NCI-H146 treated with DMSO at 0.1 percent for 48 hours (cell line): ENCODE measurements at regions not wholly inside any gene's neighbourhood (a gene's known extent, or its start where the extent isn't known, plus 50 kb on each side); places are given as distances from the start of the nearest gene placed in this dataset.

ENCODE experiments used
- DNase-seq: peaks from one replicate; lab custom pipeline; 2025; ENCODE audit not compliant: unreplicated experiment; lab: John Stamatoyannopoulos, UW

DNA sequence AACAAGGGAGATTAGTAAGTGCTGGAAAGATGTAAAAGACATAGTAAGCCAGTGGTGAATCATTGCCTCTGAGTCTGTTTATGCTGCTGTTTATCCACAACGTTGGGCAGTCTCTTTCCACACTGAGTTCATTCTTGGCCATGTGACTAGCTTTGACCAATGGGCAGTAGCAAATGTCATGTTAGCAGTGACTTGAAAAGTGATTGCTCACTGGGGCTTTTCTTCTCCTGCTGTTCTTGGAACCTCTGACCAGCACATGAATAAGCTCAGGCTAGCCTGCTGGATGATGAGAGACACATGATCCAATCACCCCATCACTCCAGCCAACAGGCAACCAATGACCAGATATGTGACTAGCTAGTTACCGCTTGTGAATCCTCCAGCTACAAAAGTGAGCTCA is 360.4 kb downstream of the SLC4A3 start:
- DNase-seq = no peak

DNA sequence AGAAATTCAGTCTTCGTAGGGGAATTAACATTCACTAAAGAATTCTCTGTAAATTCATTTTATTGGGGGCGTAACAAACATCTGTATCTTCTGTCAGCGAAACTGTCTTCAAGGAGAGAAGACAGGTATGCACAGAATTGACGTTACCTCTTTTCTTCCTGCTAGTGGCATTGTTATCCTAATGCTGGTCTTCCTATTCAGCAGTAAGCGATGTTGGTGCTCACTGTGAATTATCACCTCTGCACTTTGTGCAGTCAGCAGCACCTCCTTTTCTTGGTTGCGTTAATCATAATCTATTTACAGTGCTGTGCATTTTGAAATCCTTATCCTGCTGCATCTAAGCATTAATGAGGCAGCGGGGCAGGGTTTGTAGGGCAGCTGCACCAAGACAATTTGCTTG is 362.3 kb downstream of the SLC4A3 start:
- DNase-seq = no peak

GRCh38 chr2:219991116-219991515 is 363.7 kb downstream of the SLC4A3 start:
- DNase-seq = no peak

DNA sequence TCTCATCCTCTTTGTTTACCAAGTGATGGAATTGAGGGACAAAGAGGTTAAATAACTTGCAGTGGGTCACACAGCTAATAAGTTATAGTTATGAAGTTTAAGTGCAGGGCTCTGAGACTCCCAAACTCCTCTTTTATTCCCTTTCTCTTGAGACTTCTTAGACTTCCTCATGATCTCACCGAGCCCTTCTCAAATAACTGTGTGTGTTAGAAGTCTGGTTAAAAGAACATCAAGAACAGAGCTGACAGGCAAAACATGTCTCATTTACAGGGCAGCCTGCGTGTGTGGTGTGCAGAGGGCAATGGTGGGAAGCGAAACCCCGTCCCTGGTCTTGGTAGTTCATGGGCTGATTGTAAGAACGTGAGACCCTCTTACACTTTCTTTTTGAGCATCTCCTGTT is 368.0 kb downstream of the SLC4A3 start:
- no peak for DNase-seq

GRCh38 chr2:219995991-219996765 is 368.7 kb downstream of the SLC4A3 start:
- DNase-seq = no peak

DNA sequence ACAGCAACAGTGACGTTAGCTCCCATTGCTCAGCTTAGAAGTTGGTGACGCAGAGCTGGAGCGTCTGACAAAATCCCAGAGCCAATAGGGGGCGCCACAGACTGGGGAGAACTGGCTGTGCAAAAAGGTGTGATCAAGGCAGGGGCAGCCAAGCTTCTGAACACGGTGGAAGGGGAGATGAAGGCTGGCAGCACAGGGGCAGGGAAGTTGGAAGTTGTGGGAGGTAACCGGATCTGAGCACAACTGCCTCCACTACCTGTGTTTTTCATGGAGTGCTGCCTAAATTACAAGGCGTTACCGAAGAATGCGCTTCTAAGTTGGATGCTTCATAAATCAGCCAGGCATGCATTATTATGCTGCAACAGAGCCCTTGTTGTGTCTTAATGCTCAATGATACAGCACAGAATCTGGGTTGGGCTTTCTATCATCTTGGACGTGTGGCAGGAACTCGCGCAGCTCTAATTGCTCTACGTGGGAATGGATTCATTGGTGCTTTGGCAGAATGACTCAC is 370.0 kb downstream of the SLC4A3 start:
- no peak for DNase-seq

DNA sequence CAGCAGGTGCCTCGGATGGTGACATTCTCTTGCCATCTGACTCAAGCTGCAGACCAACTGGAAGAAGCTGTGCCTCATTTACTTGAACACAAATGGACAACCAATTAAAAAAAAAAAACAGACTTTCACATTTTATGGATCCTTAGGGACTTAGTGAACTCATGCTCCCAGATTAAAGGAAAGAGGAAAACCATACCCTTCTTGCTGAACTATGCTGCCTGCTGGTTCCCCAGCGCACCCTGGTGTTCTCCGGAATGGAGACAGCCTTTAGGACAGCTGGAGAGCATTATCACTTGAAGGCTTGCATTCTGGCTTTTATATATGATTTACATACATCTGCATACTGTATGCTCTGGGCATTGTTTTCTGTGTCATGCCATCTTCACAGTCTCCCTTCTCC is 370.7 kb downstream of the SLC4A3 start:
- DNase-seq = no peak

- DNase-seq = no peak
Measured at GRCh38 chr2:219998714-219999227, 371.3 kb downstream of the SLC4A3 start.

DNA sequence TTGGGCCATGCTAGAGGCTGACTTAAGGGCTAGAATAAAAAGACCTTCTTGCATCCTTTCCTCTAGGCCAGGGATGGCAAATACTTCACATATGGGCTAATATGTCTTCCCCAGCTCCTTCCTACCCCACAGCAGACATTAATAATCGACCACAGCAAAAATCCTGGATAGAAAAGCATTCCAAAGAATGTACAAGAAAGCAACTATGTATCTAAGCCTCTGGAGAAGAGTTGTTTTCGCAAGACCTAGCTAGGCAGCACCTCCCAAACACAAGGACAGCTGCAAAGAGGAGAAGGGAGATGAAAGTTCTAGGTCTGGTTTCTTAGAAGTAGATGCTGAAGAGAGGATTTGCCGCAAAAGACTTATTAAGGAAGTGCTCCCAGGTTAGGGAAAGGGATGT is 372.6 kb downstream of the SLC4A3 start:
- DNase-seq = no peak

- DNase-seq = no peak
Measured at GRCh38 chr2:220000586-220000985, 373.2 kb downstream of the SLC4A3 start.

GRCh38 chr2:220001751-220002150 is 374.3 kb downstream of the SLC4A3 start:
- DNase-seq = no peak

DNA sequence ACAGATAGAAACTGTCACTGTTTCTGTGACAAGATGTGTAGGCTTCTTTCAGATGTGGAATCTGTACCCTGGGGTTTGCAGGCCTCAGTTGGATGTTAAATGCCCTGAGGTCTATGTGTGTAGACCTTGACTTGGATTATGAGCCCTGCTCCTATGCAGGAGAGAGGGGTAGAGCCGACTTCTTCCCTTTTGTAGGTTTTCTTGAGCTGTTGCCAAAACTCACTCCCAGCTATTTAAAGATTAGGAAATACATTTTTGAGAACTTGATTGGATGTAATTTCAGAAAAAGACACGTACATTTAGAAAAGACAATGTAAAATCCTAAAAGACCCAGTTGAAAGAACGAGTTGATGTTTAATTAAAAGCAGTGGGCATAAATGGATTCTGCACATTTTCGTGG is 374.8 kb downstream of the SLC4A3 start:
- no peak for DNase-seq

DNA sequence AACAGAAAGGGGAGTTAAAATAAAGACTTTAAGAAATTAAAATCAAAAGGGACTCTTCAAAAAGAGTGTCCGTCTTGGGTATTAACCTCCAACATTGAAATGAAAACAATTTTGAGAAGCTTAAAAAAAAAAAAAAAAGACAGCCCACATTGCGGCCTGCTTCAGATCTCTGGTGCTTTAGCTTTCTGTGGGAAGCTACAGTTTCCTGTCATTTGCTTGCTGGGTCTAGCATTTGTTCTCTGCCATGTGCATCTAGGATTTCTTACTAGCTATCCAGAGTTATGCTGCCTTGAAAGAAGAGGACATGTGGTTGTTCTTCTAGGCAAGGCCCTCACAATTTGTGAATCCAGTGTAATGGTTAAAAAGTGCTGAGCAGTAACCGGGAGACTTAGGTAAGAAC is 375.3 kb downstream of the SLC4A3 start:
- no peak for DNase-seq

DNA sequence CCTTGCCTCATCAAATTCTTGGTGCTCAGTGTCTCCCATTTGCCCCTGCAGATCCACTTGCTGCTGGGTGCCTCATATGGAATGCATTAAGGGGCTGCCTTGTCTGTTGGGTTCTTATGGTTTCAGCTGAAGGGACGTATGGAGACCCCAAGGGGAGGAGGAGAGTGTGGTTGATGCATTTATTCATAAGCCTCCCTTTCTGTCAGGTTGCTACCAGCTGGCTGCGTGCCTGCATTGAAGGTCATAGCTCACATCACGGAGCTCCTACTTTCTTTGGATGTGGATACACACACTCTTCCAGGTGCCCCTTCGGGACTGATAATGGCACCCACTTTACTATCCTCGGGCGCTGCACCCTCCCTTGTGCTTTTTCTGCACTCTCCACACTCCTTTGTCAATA is 377.9 kb downstream of the SLC4A3 start:
- DNase-seq = no peak

DNA sequence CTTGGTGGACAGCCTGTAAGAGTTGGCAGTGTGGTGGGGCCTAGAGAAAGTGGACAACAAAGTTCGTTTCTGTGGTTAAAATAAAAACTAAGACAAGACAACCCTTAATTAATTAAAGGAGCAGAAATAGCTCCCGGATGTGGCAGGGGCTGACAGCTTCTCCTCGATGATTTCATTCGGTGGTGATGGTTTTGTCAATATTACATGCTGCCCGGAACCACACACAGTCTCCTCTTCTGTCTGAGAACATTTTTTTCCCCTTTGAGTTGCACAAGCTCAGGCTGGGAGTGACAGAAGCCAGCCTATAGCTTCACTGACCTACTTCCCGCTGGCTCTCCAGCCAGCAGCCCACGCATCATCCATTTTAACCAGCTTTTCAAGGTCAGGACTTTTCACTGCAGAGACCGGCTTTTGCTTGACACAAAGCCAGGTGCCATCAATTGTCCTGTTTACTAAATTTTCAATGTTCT is 378.8 kb downstream of the SLC4A3 start:
- DNase-seq = no peak

DNA sequence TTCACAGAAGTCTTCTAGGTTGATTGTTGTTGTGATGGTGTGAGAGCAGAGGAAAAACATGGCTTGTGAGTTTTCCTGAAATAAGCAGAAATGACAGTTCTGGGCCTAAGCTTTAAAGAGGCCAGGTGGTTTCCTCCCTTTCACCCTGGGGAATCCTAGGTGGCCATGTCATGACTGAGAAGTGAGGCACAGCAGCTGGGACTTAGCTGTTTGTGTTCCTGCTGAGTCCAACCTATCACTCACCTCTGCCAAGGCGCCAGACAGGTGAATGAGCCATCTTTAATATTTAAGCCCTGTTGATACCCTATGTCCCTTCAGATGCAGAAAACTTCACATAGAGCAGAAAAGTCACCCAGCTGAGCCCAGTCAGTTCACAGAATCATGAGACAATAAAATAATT is 384.4 kb downstream of the SLC4A3 start:
- DNase-seq = no peak

DNA sequence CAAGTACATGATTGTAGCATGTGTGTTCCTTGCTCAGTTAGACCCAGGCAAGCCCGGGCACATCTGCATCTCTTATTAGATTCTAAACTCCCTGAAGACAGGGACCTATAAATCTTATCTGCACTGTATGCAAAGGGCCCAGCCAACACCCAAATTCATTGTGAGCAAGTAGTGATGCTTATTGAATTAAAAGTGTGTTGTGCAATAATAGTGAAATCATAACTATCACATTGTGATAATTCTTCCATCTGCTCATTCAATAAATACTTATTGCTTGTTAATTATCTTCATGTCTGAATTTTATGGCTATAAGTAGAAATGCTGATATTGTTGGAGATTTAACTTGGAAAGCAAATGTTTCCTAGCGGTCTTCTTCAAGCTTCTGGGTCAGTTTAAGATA is 387.5 kb downstream of the SLC4A3 start:
- DNase-seq = no peak

GRCh38 chr2:220015576-220015975 is 388.1 kb downstream of the SLC4A3 start:
- no peak for DNase-seq

DNA sequence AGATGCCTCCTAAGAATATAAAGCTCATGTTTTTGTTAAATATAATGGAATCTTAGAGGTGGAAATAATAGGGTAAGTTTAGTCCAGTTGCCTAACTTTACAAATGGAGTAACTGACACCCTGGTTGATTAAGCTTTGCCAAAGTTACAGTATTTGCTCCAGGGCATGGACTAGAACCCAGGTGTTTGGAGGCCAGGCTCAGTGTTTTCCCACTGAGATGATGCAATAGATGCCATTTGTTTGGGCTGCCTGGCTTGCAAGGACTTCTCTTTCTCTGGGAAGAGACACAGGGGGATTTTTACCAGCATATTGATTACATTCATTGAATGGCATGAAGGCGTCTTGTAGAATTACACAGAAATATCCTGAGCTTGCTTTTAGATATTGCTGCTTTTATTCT is 397.8 kb downstream of the SLC4A3 start:
- no peak for DNase-seq

GRCh38 chr2:220029013-220029412 is 401.6 kb downstream of the SLC4A3 start:
- no peak for DNase-seq

DNA sequence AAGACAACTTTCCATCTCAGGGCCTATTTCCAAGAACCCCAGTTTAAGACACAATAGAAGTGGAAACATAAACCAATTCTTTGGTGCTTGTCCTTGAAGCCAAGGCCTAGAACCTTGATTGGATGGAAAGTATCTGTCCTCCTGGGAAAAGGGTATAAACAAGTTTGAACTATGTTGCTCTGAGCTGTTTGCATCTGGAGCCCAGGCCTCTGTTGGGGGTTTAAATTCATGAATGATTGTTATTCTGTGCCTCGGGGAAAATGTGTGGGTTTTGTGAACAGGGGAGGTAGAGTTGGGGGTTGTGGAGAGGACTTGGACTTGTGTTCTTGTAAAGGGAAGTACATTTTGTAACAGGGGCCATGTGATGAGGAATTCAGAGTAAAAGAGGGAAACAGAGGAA is 406.1 kb downstream of the SLC4A3 start:
- no peak for DNase-seq

DNA sequence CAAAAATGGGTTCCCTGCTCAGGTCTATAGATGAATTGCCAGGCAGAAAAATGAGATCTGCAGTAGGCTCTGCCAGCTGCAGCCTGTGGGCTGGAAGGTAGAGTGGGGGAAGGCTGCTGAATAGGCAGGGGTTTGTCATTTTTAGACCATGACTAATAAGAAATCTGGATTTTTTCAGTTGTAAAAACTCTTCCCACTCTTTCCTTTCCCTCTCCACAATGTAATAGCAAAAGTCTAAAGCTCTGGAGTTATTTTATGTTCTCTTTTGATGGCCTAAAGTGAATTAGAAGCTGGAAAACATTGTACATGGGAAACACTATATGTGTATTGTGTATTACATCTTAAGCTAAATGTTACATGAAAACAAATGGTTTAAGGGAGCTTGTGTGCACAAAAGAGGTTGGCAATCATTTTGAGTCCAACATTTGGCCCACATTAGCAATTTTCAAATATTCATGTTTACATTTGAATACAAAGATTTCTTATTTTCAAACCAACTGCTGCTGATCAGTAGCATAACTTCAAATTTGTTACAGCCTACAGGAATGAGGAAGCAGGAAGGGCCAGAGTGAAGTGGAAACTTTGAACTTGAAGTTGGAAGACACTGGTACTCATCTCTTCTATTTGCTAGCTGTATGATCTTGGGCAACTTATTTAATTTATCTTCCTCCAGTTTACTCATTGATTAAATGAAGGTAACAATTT is 407.1 kb downstream of the SLC4A3 start:
- DNase-seq = no peak
